DOHH2 (cell line): ENCODE measurements at regions not wholly inside any gene's neighbourhood (a gene's known extent, or its start where the extent isn't known, plus 50 kb on each side); places are given as distances from the start of the nearest gene placed in this dataset.

Source experiments
- H3F3A ChIP-seq: fragments of 200-600 bp; sonication (generic), shearing (Covaris generic); 2 replicates; pipeline ENCODE4 v1.6.0; 2016; ENCODE audit warnings: antibody characterized with exemption, mild to moderate bottlenecking; ENCODE audit not compliant: control insufficient read depth, insufficient read depth
- H3K27ac ChIP-seq: fragments of 200-600 bp; sonication (generic); 2 replicates; pipeline ENCODE4 v1.5.1; 2014; ENCODE audit warnings: low read depth, mild to moderate bottlenecking, low read length, moderate library complexity
- H3K27me3 ChIP-seq: fragments of 200-600 bp; sonication (generic); 2 replicates; pipeline ENCODE4 v1.6.1; 2014; ENCODE audit warnings: mild to moderate bottlenecking, low read length, mixed read lengths; ENCODE audit not compliant: control insufficient read depth
- H3K36me3 ChIP-seq: fragments of 200-600 bp; sonication (generic); 2 replicates; pipeline ENCODE4 v1.6.1; 2014; ENCODE audit warnings: mild to moderate bottlenecking, low read length, moderate library complexity, mixed read lengths; ENCODE audit not compliant: control insufficient read depth
- H3K4me1 ChIP-seq: fragments of 200-600 bp; sonication (generic); 2 replicates; pipeline ENCODE4 v1.6.1; 2014; ENCODE audit warnings: mild to moderate bottlenecking, low read length, mixed read lengths; ENCODE audit not compliant: control insufficient read depth
- H3K4me2 ChIP-seq: fragments of 200-600 bp; sonication (generic); 2 replicates; pipeline ENCODE4 v1.6.0; 2014; ENCODE audit warnings: mild to moderate bottlenecking, low read length, moderate library complexity
- H3K4me3 ChIP-seq: fragments of 200-600 bp; sonication (generic); 2 replicates; pipeline ENCODE4 v1.5.1; 2014; ENCODE audit warnings: mild to moderate bottlenecking, low read length, mixed read lengths
- H3K79me2 ChIP-seq: fragments of 200-600 bp; sonication (generic); 2 replicates; pipeline ENCODE4 v1.6.1; 2014; ENCODE audit warnings: mild to moderate bottlenecking, low read length, mixed read lengths; ENCODE audit not compliant: control insufficient read depth
- H3K9me2 ChIP-seq: fragments of 200-600 bp; sonication (generic); replicated peaks from 2 replicates; pipeline ENCODE4 v1.6.1; 2014; ENCODE audit warnings: mild to moderate bottlenecking, low read length, mixed read lengths; ENCODE audit not compliant: control insufficient read depth
- H3K9me3 ChIP-seq: fragments of 200-600 bp; sonication (generic); 2 replicates; pipeline ENCODE4 v1.6.1; 2014; ENCODE audit warnings: antibody characterized with exemption, low read length, mixed read lengths; ENCODE audit not compliant: control insufficient read depth, insufficient read depth
- H4K20me1 ChIP-seq: fragments of 200-600 bp; sonication (generic); 2 replicates; pipeline ENCODE4 v1.6.0; 2014; ENCODE audit warnings: low read depth, mild to moderate bottlenecking, antibody characterized with exemption, low read length, moderate library complexity; ENCODE audit not compliant: control insufficient read depth, insufficient read depth
- EZH2phosphoT487 ChIP-seq: fragments of 200-600 bp; sonication (generic); IDR thresholded peaks from 2 replicates; pipeline ENCODE4 v1.6.1; 2017; ENCODE audit warnings: borderline replicate concordance, mild to moderate bottlenecking, antibody characterized with exemption, low read length, moderate library complexity, mixed read lengths
- TF ChIP-seq, protein P1 (sequence below): fragments of 200-600 bp; sonication (generic); IDR thresholded peaks from one replicate; pipeline ENCODE4 v1.5.1; 2014; ENCODE audit warnings: antibody characterized with exemption, mild to moderate bottlenecking, low read depth, low read length; ENCODE audit not compliant: poor library complexity, severe bottlenecking

DNA sequence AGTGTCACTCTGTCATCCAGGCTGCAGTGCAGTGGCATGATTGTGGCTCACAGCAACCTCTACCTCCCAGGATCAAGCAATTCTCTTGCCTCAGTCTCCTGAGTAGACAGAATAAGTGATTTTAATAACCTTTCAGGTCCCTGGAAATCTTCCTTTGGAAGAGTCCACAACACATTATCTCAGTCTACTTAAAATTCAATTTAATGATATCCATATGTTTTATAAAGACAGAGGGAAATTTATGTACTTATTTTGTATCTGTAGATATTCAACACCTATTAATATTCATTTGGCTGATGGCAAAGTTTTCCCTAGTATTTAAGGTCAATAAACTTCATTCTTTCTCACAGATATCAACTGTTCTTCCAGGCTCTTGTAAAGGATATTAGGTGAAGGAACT, 881.4 kb upstream of the GJE1 start:
- no peaks in the 10 kb centered on the region for H3K4me1 ChIP-seq
- no peaks in the 10 kb centered on the region for H3K9me2 ChIP-seq
- no peak overlapping the region for H3K4me2 ChIP-seq
- H4K20me1 ChIP-seq = no peaks in the 10 kb centered on the region
- no peaks in the 10 kb centered on the region for H3F3A ChIP-seq
- no peaks in the 10 kb centered on the region for H3K36me3 ChIP-seq
- no peaks in the 10 kb centered on the region for H3K27me3 ChIP-seq
- H3K79me2 ChIP-seq = no peaks in the 10 kb centered on the region
- TF ChIP-seq EZH2phosphoT487 = no peak
- TF ChIP-seq, protein P1, sequence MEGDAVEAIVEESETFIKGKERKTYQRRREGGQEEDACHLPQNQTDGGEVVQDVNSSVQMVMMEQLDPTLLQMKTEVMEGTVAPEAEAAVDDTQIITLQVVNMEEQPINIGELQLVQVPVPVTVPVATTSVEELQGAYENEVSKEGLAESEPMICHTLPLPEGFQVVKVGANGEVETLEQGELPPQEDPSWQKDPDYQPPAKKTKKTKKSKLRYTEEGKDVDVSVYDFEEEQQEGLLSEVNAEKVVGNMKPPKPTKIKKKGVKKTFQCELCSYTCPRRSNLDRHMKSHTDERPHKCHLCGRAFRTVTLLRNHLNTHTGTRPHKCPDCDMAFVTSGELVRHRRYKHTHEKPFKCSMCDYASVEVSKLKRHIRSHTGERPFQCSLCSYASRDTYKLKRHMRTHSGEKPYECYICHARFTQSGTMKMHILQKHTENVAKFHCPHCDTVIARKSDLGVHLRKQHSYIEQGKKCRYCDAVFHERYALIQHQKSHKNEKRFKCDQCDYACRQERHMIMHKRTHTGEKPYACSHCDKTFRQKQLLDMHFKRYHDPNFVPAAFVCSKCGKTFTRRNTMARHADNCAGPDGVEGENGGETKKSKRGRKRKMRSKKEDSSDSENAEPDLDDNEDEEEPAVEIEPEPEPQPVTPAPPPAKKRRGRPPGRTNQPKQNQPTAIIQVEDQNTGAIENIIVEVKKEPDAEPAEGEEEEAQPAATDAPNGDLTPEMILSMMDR = no peak
- no peak overlapping the region for H3K27ac ChIP-seq
- H3K9me3 ChIP-seq = no peaks in the 10 kb centered on the region
- no peak overlapping the region for H3K4me3 ChIP-seq

DNA sequence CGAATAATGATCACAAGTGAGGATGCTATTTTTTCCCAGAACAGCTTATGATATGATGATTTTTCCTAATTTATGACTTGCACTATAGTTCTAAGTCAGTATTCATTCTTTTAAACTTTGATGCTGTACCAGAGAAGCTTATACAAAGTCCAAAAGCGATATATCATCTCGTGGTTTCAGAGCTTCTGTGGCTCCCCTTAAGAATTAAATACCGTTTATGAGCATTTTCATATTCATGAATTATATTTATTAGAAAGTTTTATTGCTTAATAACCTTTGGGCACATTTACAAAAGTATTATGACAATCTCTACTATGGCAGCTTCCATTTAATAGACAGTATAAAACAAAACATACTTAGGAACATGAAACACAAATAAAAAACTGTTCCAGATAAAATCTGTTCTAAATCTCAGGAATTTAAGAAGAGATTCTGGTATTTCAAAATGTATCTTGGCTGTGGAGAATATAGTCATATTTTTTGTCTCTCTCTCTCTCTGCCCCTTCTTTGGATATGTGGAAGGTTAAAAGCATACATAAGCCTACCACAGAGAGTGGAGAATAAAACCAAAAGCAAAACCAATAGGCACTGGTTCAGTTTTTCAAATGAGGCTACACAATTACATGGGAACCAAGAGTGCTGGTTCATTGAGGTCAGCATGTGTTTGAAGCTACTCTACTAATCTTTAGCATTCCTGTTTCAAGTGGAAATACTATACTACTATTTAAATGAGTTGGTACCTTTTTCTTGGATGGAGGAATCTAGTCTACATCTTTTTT, 884.5 kb upstream of the GJE1 start:
- Histone ChIP-seq H4K20me1 (no peaks in the 10 kb centered on the region), H3K9me2 (no peaks in the 10 kb centered on the region), H3K4me3 (no peak overlapping the region), H3K36me3 (no peaks in the 10 kb centered on the region), H3F3A (no peaks in the 10 kb centered on the region), H3K9me3 (no peaks in the 10 kb centered on the region), H3K27ac (no peak overlapping the region), H3K4me1 (no peaks in the 10 kb centered on the region), H3K79me2 (no peaks in the 10 kb centered on the region), H3K4me2 (no peak overlapping the region), H3K27me3 (no peaks in the 10 kb centered on the region)
- TF ChIP-seq, protein P1 = no peak
- no peak for TF ChIP-seq EZH2phosphoT487

DNA sequence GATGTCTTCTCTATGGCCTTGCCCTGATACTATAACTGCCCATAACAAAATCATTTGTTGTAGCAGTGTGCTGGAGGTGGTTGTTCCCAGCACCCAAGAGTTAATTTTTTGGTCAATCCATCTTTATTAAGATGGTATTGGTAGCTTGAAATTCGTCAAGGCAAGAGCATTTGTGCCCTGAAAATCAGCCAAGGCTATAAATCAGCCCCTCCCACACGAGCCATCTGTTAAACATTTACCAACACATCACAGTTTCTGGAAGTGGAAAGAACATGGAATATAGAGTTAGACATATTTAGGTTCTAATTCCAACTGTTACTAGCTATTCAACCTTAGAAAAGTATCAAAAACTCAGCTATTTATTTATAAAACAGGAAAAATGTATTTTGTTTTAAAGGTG, 888.4 kb upstream of the GJE1 start:
- Histone ChIP-seq H4K20me1 (no peaks in the 10 kb centered on the region), H3K27me3 (no peaks in the 10 kb centered on the region), H3K79me2 (no peaks in the 10 kb centered on the region), H3K4me3 (no peak overlapping the region), H3K36me3 (no peaks in the 10 kb centered on the region), H3K4me2 (no peak overlapping the region), H3F3A (no peaks in the 10 kb centered on the region), H3K27ac (no peak overlapping the region), H3K9me3 (no peaks in the 10 kb centered on the region), H3K4me1 (no peaks in the 10 kb centered on the region), H3K9me2 (no peaks in the 10 kb centered on the region)
- no peak for TF ChIP-seq EZH2phosphoT487
- TF ChIP-seq, protein P1 = no peak

DNA sequence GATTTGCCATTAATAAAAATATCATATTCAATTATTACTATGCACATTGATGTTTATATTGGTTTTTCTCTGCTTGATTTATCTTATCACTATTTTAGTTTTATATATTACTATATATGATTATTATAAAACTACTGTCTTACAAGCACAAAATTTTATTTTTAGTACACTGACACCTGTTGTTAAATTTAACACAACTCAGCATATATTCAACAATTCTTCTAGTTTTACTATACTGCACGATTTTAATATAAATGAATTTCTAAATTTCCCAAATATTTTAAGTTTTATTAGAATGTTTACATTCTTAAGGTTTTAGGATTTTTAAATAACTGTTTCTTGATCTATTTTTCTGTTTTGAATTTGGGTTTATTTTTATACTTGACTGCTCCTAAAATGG, 889.8 kb upstream of the GJE1 start:
- H3K27ac ChIP-seq = no peak overlapping the region
- no peak overlapping the region for H3K4me2 ChIP-seq
- no peaks in the 10 kb centered on the region for H4K20me1 ChIP-seq
- no peak overlapping the region for H3K4me3 ChIP-seq
- H3K27me3 ChIP-seq = no peaks in the 10 kb centered on the region
- H3K9me2 ChIP-seq = no peaks in the 10 kb centered on the region
- TF ChIP-seq, protein P1 = no peak
- TF ChIP-seq EZH2phosphoT487 = no peak
- H3F3A ChIP-seq = no peaks in the 10 kb centered on the region
- H3K36me3 ChIP-seq = no peaks in the 10 kb centered on the region
- H3K4me1 ChIP-seq = no peaks in the 10 kb centered on the region
- no peaks in the 10 kb centered on the region for H3K9me3 ChIP-seq
- H3K79me2 ChIP-seq = no peaks in the 10 kb centered on the region
